ENCODE measurements at regions not wholly inside any gene's neighbourhood (a gene's known extent, or its start where the extent isn't known, plus 50 kb on each side); places are given as distances from the start of the nearest gene placed in this dataset.

DNA sequence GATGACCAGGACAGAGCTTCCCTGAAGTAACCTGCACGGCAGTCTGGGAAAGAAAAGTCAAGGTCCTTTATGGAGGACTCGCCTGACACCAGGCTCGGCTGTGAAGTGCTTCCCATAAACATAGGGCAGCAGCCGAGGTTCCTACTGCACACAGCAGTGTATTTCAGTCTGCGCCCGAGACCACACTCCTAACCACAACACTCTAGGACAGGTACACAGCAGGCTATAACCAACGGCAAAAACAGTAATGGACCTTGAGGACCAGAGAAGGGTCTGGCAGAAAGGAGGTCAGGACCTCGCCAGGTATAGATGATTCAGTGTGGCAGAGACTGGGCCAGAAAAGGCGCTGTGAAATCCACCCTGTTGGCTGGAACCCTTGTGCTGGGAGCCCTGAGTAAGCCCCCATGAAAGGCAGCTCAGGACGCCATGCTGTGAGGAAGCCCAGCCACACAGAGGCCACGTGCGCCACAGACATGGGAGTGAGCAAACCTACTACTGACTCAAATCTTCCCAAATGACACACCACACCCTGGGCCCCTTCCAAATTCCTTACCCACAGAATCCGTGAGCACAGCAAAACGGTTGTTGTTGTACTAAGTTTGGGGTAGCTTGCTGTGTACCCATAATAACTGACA lies 129.6 kb upstream of the CST7 start:
- no peak for DNase-seq

DNA sequence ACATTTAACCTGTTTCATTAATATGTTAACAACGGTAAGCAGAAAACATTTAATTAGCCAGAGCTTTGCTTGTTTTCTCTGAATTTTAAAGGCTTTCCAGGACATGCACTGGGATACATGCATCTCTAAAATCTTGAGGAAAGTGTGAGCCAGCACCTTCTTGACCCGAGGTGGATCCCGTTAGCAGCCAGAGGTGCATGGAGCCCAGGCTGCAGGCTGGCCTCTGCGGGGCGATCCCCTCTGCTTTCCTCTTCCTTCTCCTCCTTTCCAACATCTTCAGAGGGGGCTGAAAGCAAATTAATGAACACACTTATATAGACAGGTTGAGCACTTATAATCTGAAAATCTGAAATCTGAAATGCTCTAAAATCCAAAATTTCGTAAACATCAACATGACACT lies 128.7 kb upstream of the CST7 start:
- no peak for DNase-seq

DNA sequence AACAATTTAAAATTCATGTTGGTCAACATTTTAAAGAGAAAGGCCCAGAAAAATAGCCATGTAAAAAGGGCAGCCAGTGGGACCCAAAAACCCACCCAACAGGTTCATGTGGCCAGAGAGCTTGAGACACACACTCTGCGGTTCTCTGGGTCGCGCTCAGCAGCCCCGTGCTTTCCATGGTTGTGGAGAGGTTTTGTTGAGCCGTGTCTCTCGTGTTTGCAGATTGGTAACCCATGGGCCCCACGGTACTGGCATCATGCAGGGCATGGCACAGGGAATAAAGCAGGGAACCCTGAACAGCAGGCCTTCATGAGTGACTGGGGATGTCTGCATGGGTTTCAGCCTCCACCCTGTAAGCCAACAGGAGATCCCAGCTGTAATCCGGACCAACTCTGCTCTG lies 127.7 kb upstream of the CST7 start:
- no peak for DNase-seq

GRCh38 chr20:24823176-24823784 lies 125.8 kb upstream of the CST7 start:
- DNase-seq: no peak

GRCh38 chr20:24823989-24824693 lies 124.9 kb upstream of the CST7 start:
- DNase-seq: no peak

DNA sequence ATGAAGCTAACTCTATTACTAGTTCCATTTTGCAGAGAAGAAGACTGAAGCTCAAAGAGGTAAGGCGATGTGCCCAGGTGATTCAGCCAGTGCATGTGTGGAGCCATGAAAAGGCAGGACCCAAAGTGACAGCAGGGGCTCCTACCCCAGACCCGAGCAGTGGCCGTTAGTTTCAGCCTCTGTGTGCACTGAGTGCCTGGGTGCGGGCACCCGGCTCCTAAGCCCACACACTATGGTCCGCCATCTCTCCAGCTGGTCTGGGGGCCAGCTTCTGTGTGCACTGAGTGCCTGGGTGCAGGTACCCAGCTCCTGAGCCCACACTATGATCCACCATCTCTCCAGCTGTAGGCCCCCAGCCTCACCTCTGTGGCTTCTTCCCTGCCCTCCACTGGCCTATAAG lies 123.5 kb upstream of the CST7 start:
- no peak for DNase-seq

GRCh38 chr20:24827603-24828295 lies 121.3 kb upstream of the CST7 start:
- no peak for DNase-seq

DNA sequence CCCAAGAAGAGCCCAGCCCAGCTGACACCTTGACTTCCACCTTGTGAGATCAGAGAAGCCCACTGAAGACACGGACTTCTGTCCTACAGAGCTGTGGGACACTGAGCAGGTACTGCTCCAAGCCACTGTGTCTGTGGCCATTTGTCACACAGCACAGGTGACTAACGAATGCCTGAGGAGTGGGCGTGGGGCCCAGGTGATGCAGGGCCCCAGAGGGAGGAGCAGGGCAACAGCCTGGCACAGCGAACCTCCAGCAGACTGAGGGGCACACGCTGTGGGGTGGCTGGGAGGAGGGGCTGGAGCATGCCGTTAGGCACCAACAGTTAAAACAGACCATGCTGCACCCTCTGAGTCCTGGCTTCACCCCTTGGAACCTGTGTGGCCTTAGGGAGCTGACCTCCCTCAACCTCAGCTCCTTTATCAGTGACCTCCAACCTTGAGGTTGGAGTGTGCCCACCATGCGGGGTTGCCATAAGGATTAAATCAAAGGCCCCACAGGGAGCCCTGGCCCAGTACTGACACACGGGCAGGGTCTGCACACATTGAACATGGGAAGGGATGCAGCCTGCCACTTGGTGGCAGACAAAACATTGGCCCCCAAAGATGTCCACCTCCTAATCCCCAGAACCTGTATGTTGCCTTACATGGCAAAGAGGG lies 119.9 kb upstream of the CST7 start:
- DNase-seq: no peak

GRCh38 chr20:24829649-24830370 lies 119.3 kb upstream of the CST7 start:
- DNase-seq: no peak

- DNase-seq: no peak
Measured at GRCh38 chr20:24830649-24831048, 118.4 kb upstream of the CST7 start.

DNA sequence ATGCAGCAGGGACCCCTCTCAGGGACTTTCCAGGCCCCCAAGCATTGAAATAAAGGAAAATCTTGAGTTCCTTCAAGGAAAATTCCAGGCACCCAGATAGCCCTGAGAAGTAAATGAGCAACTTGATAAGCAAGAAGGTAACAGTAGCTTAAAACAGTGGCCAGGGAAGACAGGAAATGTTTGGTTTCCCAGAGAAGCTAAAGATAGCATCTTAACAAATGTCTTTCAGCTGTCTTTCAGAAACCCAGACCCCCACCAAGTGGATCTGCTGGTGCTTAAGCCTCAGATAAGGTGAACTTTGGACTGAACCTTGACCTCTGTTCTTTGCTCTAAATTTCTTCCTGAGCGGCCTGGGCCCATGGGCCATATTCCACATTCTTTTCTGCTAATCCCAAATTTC lies 117.8 kb upstream of the CST7 start:
- no peak for DNase-seq

- no peak for DNase-seq
Measured at GRCh38 chr20:24832518-24832917, 116.6 kb upstream of the CST7 start.

GRCh38 chr20:24833592-24833991 lies 115.5 kb upstream of the CST7 start:
- no peak for DNase-seq

DNA sequence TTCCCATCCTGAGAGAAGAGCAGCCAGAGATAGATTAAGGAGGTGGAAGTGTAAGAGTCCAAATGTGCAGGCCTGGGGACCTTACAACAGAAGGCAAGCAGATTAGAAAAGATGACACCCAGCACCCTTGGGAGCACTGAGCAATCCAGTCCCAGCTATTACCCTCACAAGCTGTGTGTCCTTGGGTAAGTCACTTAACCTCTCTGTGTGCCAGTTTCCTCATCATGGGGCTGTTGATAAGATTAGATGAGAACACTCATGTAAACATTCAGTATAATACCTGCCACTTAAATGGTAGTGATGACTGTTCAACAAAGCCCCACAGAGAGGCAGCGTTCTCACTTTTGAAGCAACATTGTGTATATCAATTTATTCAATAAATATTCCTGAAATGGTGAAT lies 114.8 kb upstream of the CST7 start:
- no peak for DNase-seq

- no peak for DNase-seq
Measured at GRCh38 chr20:24835195-24835594, 113.9 kb upstream of the CST7 start.

GRCh38 chr20:24836041-24836533 lies 113.0 kb upstream of the CST7 start:
- no peak for DNase-seq

- DNase-seq: no peak
Measured at GRCh38 chr20:24836661-24837299, 112.3 kb upstream of the CST7 start.

GRCh38 chr20:24837781-24838450 lies 111.2 kb upstream of the CST7 start:
- no peak for DNase-seq

GRCh38 chr20:24838546-24839535 lies 110.2 kb upstream of the CST7 start:
- DNase-seq: no peak

GRCh38 chr20:24840121-24840713 lies 108.9 kb upstream of the CST7 start:
- no peak for DNase-seq

Measured in NCI-H2029 (cell line).